ENCODE measurements at regions not wholly inside any gene's neighbourhood (a gene's known extent, or its start where the extent isn't known, plus 50 kb on each side); places are given as distances from the start of the nearest gene placed in this dataset.

- in situ Hi-C loops (cut with MboI), result no loop called here
- no peaks in the 10 kb centered on the region for H3K9me3 ChIP-seq (ENCODE audit: low read depth)
- H3K9ac ChIP-seq, result peak overlapping the region; percentile 9; the same call in 1 of the 2 replicates
- no peaks in the 10 kb centered on the region for H3K79me2 ChIP-seq (ENCODE audit: insufficient read depth)
- H3K4me1 ChIP-seq (ENCODE audit: insufficient read depth), result peaks cover 23% of the 10 kb centered on the region
- H4K20me1 ChIP-seq (ENCODE audit: insufficient read depth), result no peaks in the 10 kb centered on the region
- H3K27me3 ChIP-seq (replicated peaks; ENCODE audit: insufficient read depth), result no peaks in the 10 kb centered on the region
- H3F3A ChIP-seq (ENCODE audit: insufficient read depth), result peaks cover 11% of the 10 kb centered on the region
- H2AFZ ChIP-seq, result peak overlapping the region; percentile 46; the same call in 1 of the 2 replicates
- H3K9me2 ChIP-seq (ENCODE audit: insufficient read depth), result no peaks in the 10 kb centered on the region
- peak overlapping the region; percentile 62 for H3K27ac ChIP-seq
- no peaks in the 10 kb centered on the region for H3K36me3 ChIP-seq (ENCODE audit: low read depth)
- 36 to 43% methylated on average over 1 of the region's 1 CpG for WGBS, 2 experiments (ENCODE audit: low coverage in 1 of 2, low lambda C conversion rate in 2 of 2, missing lambda C conversion rate in 2 of 2)
- TF ChIP-seq EZH2 (IDR thresholded peaks at IDR 0.05; ENCODE audit: insufficient read depth, poor library complexity, severe bottlenecking) (no peak), EZH2phosphoT487 (IDR thresholded peaks at IDR 0.05; ENCODE audit: insufficient read depth, low read depth) (no peak)
- peak; percentile 79 for DNase-seq
- H3K4me2 ChIP-seq (ENCODE audit: unreplicated experiment), result peak overlapping the region; percentile 19
- H3K4me3 ChIP-seq, result no peak overlapping the region
Observed at GRCh38 chr12:86724716-86725115, 468.5 kb upstream of the MGAT4C start.

GRCh38 chr12:86723326-86723725 lies 467.1 kb upstream of the MGAT4C start:
- Histone ChIP-seq H3F3A (ENCODE audit: insufficient read depth) (peaks cover 20% of the 10 kb centered on the region), H3K27ac (no peak overlapping the region), H3K9ac (no peak overlapping the region), H3K4me1 (ENCODE audit: insufficient read depth) (peaks cover 25% of the 10 kb centered on the region), H3K9me2 (ENCODE audit: insufficient read depth) (no peaks in the 10 kb centered on the region), H3K9me3 (ENCODE audit: low read depth) (no peaks in the 10 kb centered on the region), H4K20me1 (ENCODE audit: insufficient read depth) (no peaks in the 10 kb centered on the region), H3K4me2 (ENCODE audit: unreplicated experiment) (no peak overlapping the region), H3K4me3 (no peak overlapping the region), H3K79me2 (ENCODE audit: insufficient read depth) (no peaks in the 10 kb centered on the region), H2AFZ (peak overlapping the region; percentile 62), H3K27me3 (replicated peaks; ENCODE audit: insufficient read depth) (no peaks in the 10 kb centered on the region), H3K36me3 (ENCODE audit: low read depth) (no peaks in the 10 kb centered on the region)
- TF ChIP-seq EZH2phosphoT487 (IDR thresholded peaks at IDR 0.05; ENCODE audit: insufficient read depth, low read depth) (no peak), EZH2 (IDR thresholded peaks at IDR 0.05; ENCODE audit: insufficient read depth, poor library complexity, severe bottlenecking) (no peak)
- WGBS, 2 experiments (ENCODE audit: low coverage in 1 of 2, low lambda C conversion rate in 2 of 2, missing lambda C conversion rate in 2 of 2), result 40 to 56% methylated on average over 2 of the region's 2 CpGs
- in situ Hi-C loops (cut with MboI), result no loop called here
- no peak for DNase-seq

GRCh38 chr12:86721713-86722397 lies 465.7 kb upstream of the MGAT4C start:
- no peaks in the 10 kb centered on the region for H3K9me3 ChIP-seq (ENCODE audit: low read depth)
- TF ChIP-seq EZH2 (IDR thresholded peaks at IDR 0.05; ENCODE audit: insufficient read depth, poor library complexity, severe bottlenecking) (no peak), EZH2phosphoT487 (IDR thresholded peaks at IDR 0.05; ENCODE audit: insufficient read depth, low read depth) (no peak)
- in situ Hi-C loops (cut with MboI), result no loop called here
- no peak overlapping the region for H3K9ac ChIP-seq
- H3K9me2 ChIP-seq (ENCODE audit: insufficient read depth), result no peaks in the 10 kb centered on the region
- H3K27ac ChIP-seq, result no peak overlapping the region
- H3K36me3 ChIP-seq (ENCODE audit: low read depth), result no peaks in the 10 kb centered on the region
- no peaks in the 10 kb centered on the region for H4K20me1 ChIP-seq (ENCODE audit: insufficient read depth)
- H3K4me3 ChIP-seq, result no peak overlapping the region
- peaks cover 20% of the 10 kb centered on the region for H3F3A ChIP-seq (ENCODE audit: insufficient read depth)
- 0 out of 2 replicates have a peak overlapping the region, but pooled peaks have one; percentile 44 for H2AFZ ChIP-seq
- H3K27me3 ChIP-seq (replicated peaks; ENCODE audit: insufficient read depth), result no peaks in the 10 kb centered on the region
- DNase-seq, result no peak
- H3K4me1 ChIP-seq (ENCODE audit: insufficient read depth), result peaks cover 19% of the 10 kb centered on the region
- H3K79me2 ChIP-seq (ENCODE audit: insufficient read depth), result no peaks in the 10 kb centered on the region
- no peak overlapping the region for H3K4me2 ChIP-seq (ENCODE audit: unreplicated experiment)
- 80% methylated on average over 5 of the region's 5 CpGs for WGBS, 2 experiments (ENCODE audit: low coverage in 1 of 2, low lambda C conversion rate in 2 of 2, missing lambda C conversion rate in 2 of 2)

GRCh38 chr12:86719381-86719780 lies 463.2 kb upstream of the MGAT4C start:
- Histone ChIP-seq H3K9me2 (ENCODE audit: insufficient read depth) (no peaks in the 10 kb centered on the region), H3K9ac (no peak overlapping the region), H2AFZ (0 out of 2 replicates have a peak overlapping the region, but pooled peaks have one; percentile 2), H3K27me3 (replicated peaks; ENCODE audit: insufficient read depth) (no peaks in the 10 kb centered on the region), H3K27ac (no peak overlapping the region), H3K4me2 (ENCODE audit: unreplicated experiment) (no peak overlapping the region), H3F3A (ENCODE audit: insufficient read depth) (peaks cover 13% of the 10 kb centered on the region), H3K79me2 (ENCODE audit: insufficient read depth) (no peaks in the 10 kb centered on the region), H3K9me3 (ENCODE audit: low read depth) (no peaks in the 10 kb centered on the region), H3K36me3 (ENCODE audit: low read depth) (no peaks in the 10 kb centered on the region), H3K4me3 (no peak overlapping the region), H4K20me1 (ENCODE audit: insufficient read depth) (no peaks in the 10 kb centered on the region), H3K4me1 (ENCODE audit: insufficient read depth) (peaks cover 8% of the 10 kb centered on the region)
- in situ Hi-C loops (cut with MboI), result no loop called here
- DNase-seq, result peak; percentile 63
- WGBS, 2 experiments (ENCODE audit: low coverage in 1 of 2, low lambda C conversion rate in 2 of 2, missing lambda C conversion rate in 2 of 2), result 24 to 32% methylated on average over 1 of the region's 1 CpG
- no peak for TF ChIP-seq EZH2 (IDR thresholded peaks at IDR 0.05; ENCODE audit: insufficient read depth, poor library complexity, severe bottlenecking)
- no peak for TF ChIP-seq EZH2phosphoT487 (IDR thresholded peaks at IDR 0.05; ENCODE audit: insufficient read depth, low read depth)
